ENCODE measurements at regions not wholly inside any gene's neighbourhood (a gene's known extent, or its start where the extent isn't known, plus 50 kb on each side); places are given as distances from the start of the nearest gene placed in this dataset.

GRCh38 chr20:17827079-17827478, 127.3 kb downstream of the BANF2 start:
- TF ChIP-seq MAX (IDR thresholded peaks at IDR 0.05; ENCODE audit: low read depth, low read length), result no peak
- TF ChIP-seq CTCF (IDR thresholded peaks at IDR 0.05; ENCODE audit: low read depth, low read length), result no peak
- TF ChIP-seq POLR2A (IDR thresholded peaks at IDR 0.05; ENCODE audit: extremely low read depth, insufficient read length), result no peak
